K562 (cell line): ENCODE measurements at regions not wholly inside any gene's neighbourhood (a gene's known extent, or its start where the extent isn't known, plus 50 kb on each side); places are given as distances from the start of the nearest gene placed in this dataset.

ENCODE experiments used
- ATAC-seq: fragments of 200-7000 bp; cut with Tn5 transposase; 3 replicates; pipeline ENCODE4 v1.9.1; 2020; ENCODE audit warnings: moderate library complexity
- BruUV-seq: library from RNA; stranded (reverse); fragments of 400-500 nt; replicated peaks from 2 replicates; lab custom pipeline; 2021; lab: Mats Ljungman, UMichigan
- CTCF ChIA-PET: fragments of 300-600 bp; formaldehyde crosslinking; extraction: SDS; loops from one replicate; lab custom pipeline; 2021; ENCODE audit warnings: low intra/inter-chr PET ratio; lab: Yijun Ruan, JAX
- POLR2A ChIA-PET: fragments of 300-600, 350-650 bp; sonication (Branson Sonifier 250); formaldehyde crosslinking; extraction: SDS; loops from one replicate; lab custom pipeline; 2021; ENCODE audit warnings: antibody characterized with exemption, inconsistent platforms; lab: Yijun Ruan, JAX
- DNase-seq, 4 experiments: peaks; one replicate each; pipeline versions ENCODE4 v3.0.0 to v3.0.0-alpha.2; 2011 to 2018; ENCODE audit warnings: low spot score in 3 of 4, mixed read lengths in 3 of 4; ENCODE audit errors: extremely low read depth in 1 of 4
- FAIRE-seq: peaks from 2 replicates; lab custom pipeline; 2011; peaks lifted over from hg19 to GRCh38; lab: Jason Lieb, UNC
- H2AFZ ChIP-seq: 2 replicates; pipeline ENCODE4 v1.6.0; 2011; ENCODE audit warnings: low read depth, low read length, control low read depth, inconsistent platforms
- H3K27ac ChIP-seq: fragments of 200-600 bp; 3 replicates; pipeline ENCODE4 v1.8.0; 2011; ENCODE audit warnings: low read depth, mild to moderate bottlenecking, control low read depth, inconsistent platforms, low read length, moderate library complexity, mixed read lengths; ENCODE audit errors: extremely low read depth
- H3K27me3 ChIP-seq, 2 experiments: fragments of 300-600 bp in 1 of 2; 2 replicates in 1 of 2; 3 replicates in 1 of 2; pipeline versions ENCODE4 v1.6.0 to v1.8.0; 2011; ENCODE audit warnings: inconsistent platforms in 2 of 2, low read length in 2 of 2, mild to moderate bottlenecking in 1 of 2, mixed read lengths in 1 of 2, moderate library complexity in 1 of 2; ENCODE audit not compliant: control insufficient read depth in 2 of 2, insufficient read depth in 2 of 2
- H3K36me3 ChIP-seq: fragments of 300-600 bp; 3 replicates; pipeline ENCODE4 v1.8.0; 2011; ENCODE audit warnings: mild to moderate bottlenecking, low read length, inconsistent platforms; ENCODE audit not compliant: control insufficient read depth, insufficient read depth
- H3K4me1 ChIP-seq, 2 experiments: fragments of 200-600 bp in 1 of 2; replicated peaks in 1 of 2; 2 replicates in 1 of 2; 3 replicates in 1 of 2; pipeline versions ENCODE4 v1.5.1 to v1.8.0; 2011; ENCODE audit warnings: inconsistent platforms in 2 of 2, low read length in 2 of 2, mild to moderate bottlenecking in 1 of 2, mixed read lengths in 1 of 2, moderate library complexity in 1 of 2; ENCODE audit not compliant: control insufficient read depth in 2 of 2, insufficient read depth in 2 of 2
- H3K4me2 ChIP-seq: 2 replicates; pipeline ENCODE4 v1.6.1; 2011; ENCODE audit warnings: low read length, control low read depth, inconsistent platforms, mixed read lengths; ENCODE audit not compliant: insufficient read depth
- H3K4me3 ChIP-seq: fragments of 200-600 bp; sonication (generic), shearing (Covaris generic); 2 replicates; pipeline ENCODE4 v1.5.1; 2016; ENCODE audit warnings: control low read depth, inconsistent platforms
- H3K79me2 ChIP-seq: fragments of 200-600 bp; 3 replicates; pipeline ENCODE4 v1.8.0; 2011; ENCODE audit warnings: low read length, inconsistent platforms; ENCODE audit not compliant: control insufficient read depth, insufficient read depth
- H3K9ac ChIP-seq, 2 experiments: 2 replicates each; pipeline versions ENCODE4 v1.6.0 to v1.6.1; 2011; ENCODE audit warnings: low read depth in 2 of 2, low read length in 2 of 2, control low read depth in 1 of 2, inconsistent platforms in 1 of 2, mild to moderate bottlenecking in 1 of 2, mixed read lengths in 1 of 2; ENCODE audit not compliant: insufficient read depth in 1 of 2
- H3K9me1 ChIP-seq: one replicate; pipeline ENCODE4 v1.6.0; 2011; ENCODE audit warnings: inconsistent platforms, mild to moderate bottlenecking, low read length, moderate library complexity; ENCODE audit not compliant: control insufficient read depth, insufficient read depth
- H3K9me3 ChIP-seq: replicated peaks from 2 replicates; pipeline ENCODE4 v1.5.1; 2011; ENCODE audit warnings: low read depth, low read length, inconsistent platforms; ENCODE audit not compliant: control insufficient read depth, insufficient read depth
- H4K20me1 ChIP-seq: replicated peaks from 2 replicates; pipeline ENCODE4 v1.6.1; 2011; ENCODE audit warnings: low read length, inconsistent platforms, mixed read lengths; ENCODE audit not compliant: control insufficient read depth, insufficient read depth
- BRD9 ChIP-seq: fragments of 450-650 bp; IDR thresholded peaks from 2 replicates; pipeline ENCODE4 v1.6.1; 2018; ENCODE audit warnings: low read depth; ENCODE audit not compliant: partially characterized antibody
- CBFA2T2 ChIP-seq: fragments of 450-650 bp; conservative IDR thresholded peaks from 2 replicates; pipeline ENCODE4 v1.6.1; 2017; ENCODE audit warnings: mild to moderate bottlenecking
- MYC ChIP-seq, 2 experiments: fragments of 250-450 bp in 1 of 2; sonication (Bioruptor Pico) in 1 of 2; IDR thresholded peaks; 2 replicates each; pipeline versions ENCODE4 v1.5.1 to v1.6.1; 2012 to 2021; ENCODE audit warnings: low read depth in 2 of 2, borderline replicate concordance in 1 of 2, improper control_type of control experiment in 1 of 2, low read length in 1 of 2, mild to moderate bottlenecking in 1 of 2, moderate library complexity in 1 of 2
- RUNX1 ChIP-seq: sonication (generic); IDR thresholded peaks from 2 replicates; pipeline ENCODE4 v1.6.1; 2016; ENCODE audit warnings: antibody characterized with exemption, low read depth
- SRSF3 ChIP-seq: fragments of 200-400 bp; formaldehyde crosslinking; IDR thresholded peaks from 2 replicates; pipeline ENCODE4 v1.6.1; 2016; ENCODE audit warnings: mild to moderate bottlenecking, low read length, moderate library complexity; ENCODE audit not compliant: insufficient read depth
- XRCC4 ChIP-seq: IDR thresholded peaks from one replicate; pipeline ENCODE4 v1.6.1; 2011; ENCODE audit not compliant: insufficient read depth, insufficient read length; ENCODE audit errors: extremely low read depth
- ZNF140 ChIP-seq: fragments of 250-450 bp; sonication (Bioruptor Pico); IDR thresholded peaks from 2 replicates; pipeline ENCODE4 v1.8.0; 2021; ENCODE audit warnings: moderate library complexity, mild to moderate bottlenecking, inconsistent platforms
- ZNF431 ChIP-seq: sonication (generic); formaldehyde crosslinking; IDR thresholded peaks from 2 replicates; pipeline ENCODE4 v1.8.0; 2022; ENCODE audit warnings: mild to moderate bottlenecking, missing genetic modification reagents
- ZNF766 ChIP-seq: fragments of 200-800 bp; sonication (Bioruptor generic); conservative IDR thresholded peaks from 2 replicates; pipeline ENCODE4 v1.6.1; 2016; ENCODE audit warnings: missing genetic modification characterization, missing compliant biosample characterization
- ZNF77 ChIP-seq: fragments of 250-450 bp; sonication (Bioruptor Pico); IDR thresholded peaks from 2 replicates; pipeline ENCODE4 v1.5.0; 2020
- ZZZ3 ChIP-seq: fragments of 450-650 bp; IDR thresholded peaks from 2 replicates; pipeline ENCODE4 v1.6.1; 2016; ENCODE audit warnings: antibody characterized with exemption, mild to moderate bottlenecking, moderate library complexity
- WGBS: fragments of 100-300 bp; shearing (Covaris generic); methylation state at CpG from one replicate; pipeline ENCODE4 v1.1.6; 2016; ENCODE audit warnings: low coverage, mixed read lengths; ENCODE audit not compliant: insufficient coverage; ENCODE audit errors: missing lambda C conversion rate; 5-methylcytosine and 5-hydroxymethylcytosine counted together
- in situ Hi-C: fragments of 300-500 bp; cut with MboI; formaldehyde crosslinking; loops from 4 replicates; pipeline ENCODE4 v1.15.0; 2018; ENCODE audit warnings: inconsistent platforms, mixed read lengths
- intact Hi-C: fragments of 100-400 bp; cut with micrococcal nuclease; formaldehyde crosslinking; loops from 2 replicates; pipeline ENCODE4 v1.14.2; 2022

DNA sequence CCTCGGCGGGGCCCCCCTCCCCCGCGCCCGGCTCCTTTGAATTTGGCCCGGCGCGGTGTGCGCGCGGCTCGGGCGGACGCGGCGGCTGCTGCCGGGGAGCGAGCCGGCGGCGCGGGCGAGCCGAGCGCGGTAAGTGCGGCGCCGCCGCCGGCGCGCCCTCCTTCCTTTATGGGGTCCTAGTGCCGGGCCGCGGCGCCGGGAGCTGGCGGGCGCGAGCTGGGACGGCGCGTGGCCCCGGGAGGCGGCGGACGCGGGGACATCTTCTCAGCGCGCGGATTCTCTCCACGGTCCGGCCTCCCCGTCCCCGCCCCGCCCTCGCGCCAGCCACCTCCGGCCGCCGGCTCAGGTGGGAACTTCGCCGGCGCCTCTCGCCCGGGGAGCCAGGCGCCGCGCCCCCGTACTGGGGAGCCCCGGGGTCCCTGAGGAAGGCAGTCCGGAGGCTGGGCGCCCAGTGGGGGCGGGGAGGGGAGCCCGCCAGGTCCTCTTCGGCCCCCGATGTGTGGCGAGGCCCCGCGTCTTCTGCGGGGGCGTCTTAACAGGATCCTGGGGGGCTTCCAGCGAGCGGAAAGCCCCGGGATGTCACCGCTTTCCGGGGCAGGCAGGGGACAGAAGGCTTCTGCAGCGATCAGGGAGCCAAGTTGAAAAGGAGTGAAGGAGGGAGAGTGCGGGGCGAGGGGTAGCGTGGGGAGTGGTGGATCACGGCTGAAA, 98.4 kb upstream of the TENM3 start (continued):
- TF ChIP-seq SRSF3 (no peak), ZNF77 (CRISPR knock-in tag) (no peak), CBFA2T2 (no peak), XRCC4 (no peak)

DNA sequence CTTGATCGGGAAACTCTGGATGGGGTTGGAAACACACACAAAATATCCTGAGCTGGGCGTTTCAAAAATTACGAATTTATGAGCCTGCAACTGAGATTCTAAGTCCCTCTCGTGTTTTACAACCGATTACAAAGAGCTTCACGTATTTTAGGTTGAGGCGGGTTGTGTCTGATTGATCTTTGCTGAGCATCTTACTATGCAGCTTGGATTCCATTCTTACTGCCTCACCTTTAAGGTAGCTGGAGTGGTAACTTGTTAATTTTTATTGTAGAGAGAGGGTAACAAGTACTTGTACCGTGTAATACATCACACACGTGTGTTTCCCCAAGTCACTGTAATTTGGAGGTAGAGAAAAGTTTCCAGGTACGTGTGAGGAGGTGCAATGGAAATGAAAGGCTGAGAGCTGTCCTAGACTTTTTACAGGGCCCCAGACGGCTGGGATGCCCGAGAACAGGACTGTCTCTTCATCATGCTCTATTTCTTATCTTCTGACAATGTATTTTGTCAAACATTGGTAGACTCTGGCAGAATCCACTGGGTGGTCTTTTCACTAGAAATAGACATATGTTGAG, 97.8 kb upstream of the TENM3 start:
- BruUV-seq: no TSS peak
- Histone ChIP-seq H3K4me2 (no peak overlapping the region), H3K36me3 (no peaks in the 10 kb centered on the region), H3K9ac (no peak overlapping the region), H3K27ac (no peak overlapping the region), H3K79me2 (no peaks in the 10 kb centered on the region), H4K20me1 (no peaks in the 10 kb centered on the region)
- no peak for ATAC-seq
- intact Hi-C loops (no loop called here), in situ Hi-C loops (no loop called here)
- POLR2A ChIA-PET: no interaction called here
- TF ChIP-seq RUNX1: no peak
- no peak for TF ChIP-seq BRD9
- TF ChIP-seq ZZZ3: no peak
- no peak for TF ChIP-seq ZNF431 (CRISPR knock-in tag)
- no peak for TF ChIP-seq MYC (IDR thresholded peaks at IDR 0.05; ENCODE audit: low read depth, low read length)
- no peak for TF ChIP-seq MYC (CRISPR knock-in tag; IDR thresholded peaks at IDR 0.05; ENCODE audit: borderline replicate concordance, low read depth)
- no peak for TF ChIP-seq ZNF766 (CRISPR knock-in tag)
- TF ChIP-seq ZNF140 (CRISPR knock-in tag): no peak
- TF ChIP-seq, all 486 proteins: peak for 0
- CTCF ChIA-PET: no interaction called here
- H3K4me3 ChIP-seq: no peak overlapping the region
- DNase-seq (no peak), FAIRE-seq (no peak)
- H3K27me3 ChIP-seq: peaks cover 0 to 19% of the 10 kb centered on the region in 2 experiments; a peak in 2 of 5 replicates
- no peaks in the 10 kb centered on the region for H3K4me1 ChIP-seq
- WGBS: under 1% methylated on average over 12 of the region's 12 CpGs
- H3K9me3 ChIP-seq: no peaks in the 10 kb centered on the region
- H3K9me1 ChIP-seq: no peaks in the 10 kb centered on the region
- H2AFZ ChIP-seq: no peak overlapping the region
